Loucy (cell line): ENCODE measurements at regions not wholly inside any gene's neighbourhood (a gene's known extent, or its start where the extent isn't known, plus 50 kb on each side); places are given as distances from the start of the nearest gene placed in this dataset.

Experiments used
- EZH2phosphoT487 ChIP-seq: fragments of 200-600 bp; IDR thresholded peaks from 2 replicates; pipeline ENCODE4 v1.6.1; 2018; ENCODE audit warnings: antibody characterized with exemption, mild to moderate bottlenecking, moderate library complexity, borderline replicate concordance
- TF ChIP-seq, protein P1 (sequence below): fragments of 200-600 bp; sonication (generic); conservative IDR thresholded peaks from 2 replicates; pipeline ENCODE4 v1.5.1; 2014; ENCODE audit warnings: mild to moderate bottlenecking, antibody characterized with exemption, low read length

GRCh38 chr18:46333431-46334135 is 229.4 kb downstream of the HAUS1 start:
- TF ChIP-seq, protein P1, sequence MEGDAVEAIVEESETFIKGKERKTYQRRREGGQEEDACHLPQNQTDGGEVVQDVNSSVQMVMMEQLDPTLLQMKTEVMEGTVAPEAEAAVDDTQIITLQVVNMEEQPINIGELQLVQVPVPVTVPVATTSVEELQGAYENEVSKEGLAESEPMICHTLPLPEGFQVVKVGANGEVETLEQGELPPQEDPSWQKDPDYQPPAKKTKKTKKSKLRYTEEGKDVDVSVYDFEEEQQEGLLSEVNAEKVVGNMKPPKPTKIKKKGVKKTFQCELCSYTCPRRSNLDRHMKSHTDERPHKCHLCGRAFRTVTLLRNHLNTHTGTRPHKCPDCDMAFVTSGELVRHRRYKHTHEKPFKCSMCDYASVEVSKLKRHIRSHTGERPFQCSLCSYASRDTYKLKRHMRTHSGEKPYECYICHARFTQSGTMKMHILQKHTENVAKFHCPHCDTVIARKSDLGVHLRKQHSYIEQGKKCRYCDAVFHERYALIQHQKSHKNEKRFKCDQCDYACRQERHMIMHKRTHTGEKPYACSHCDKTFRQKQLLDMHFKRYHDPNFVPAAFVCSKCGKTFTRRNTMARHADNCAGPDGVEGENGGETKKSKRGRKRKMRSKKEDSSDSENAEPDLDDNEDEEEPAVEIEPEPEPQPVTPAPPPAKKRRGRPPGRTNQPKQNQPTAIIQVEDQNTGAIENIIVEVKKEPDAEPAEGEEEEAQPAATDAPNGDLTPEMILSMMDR: no peak
- no peak for TF ChIP-seq EZH2phosphoT487
